GM12878 (cell line): ENCODE measurements at regions not wholly inside any gene's neighbourhood (a gene's known extent, or its start where the extent isn't known, plus 50 kb on each side); places are given as distances from the start of the nearest gene placed in this dataset.

Experiments
- ATAC-seq: fragments of 200-7000 bp; cut with Tn5 transposase; 3 replicates; pipeline ENCODE4 v1.9.1; 2020; ENCODE audit warnings: mild to moderate bottlenecking, moderate library complexity
- BruUV-seq: library from RNA; stranded (reverse); fragments of 400-500 nt; replicated peaks from 2 replicates; lab custom pipeline; 2021; lab: Mats Ljungman, UMichigan
- CTCF ChIA-PET: fragments of 300-600 bp; sonication (Branson Sonifier 250); formaldehyde crosslinking; extraction: SDS; loops from one replicate; lab custom pipeline; 2021; ENCODE audit warnings: inconsistent platforms; lab: Yijun Ruan, JAX
- POLR2A ChIA-PET: fragments of 350-600 bp; formaldehyde crosslinking; extraction: SDS; loops from one replicate; lab custom pipeline; 2021; ENCODE audit warnings: inconsistent platforms; lab: Charles Lee
- RAD21 ChIA-PET: fragments of 300-600 bp; sonication (Branson Sonifier 250); formaldehyde crosslinking; loops from one replicate; lab custom pipeline; 2023; ENCODE audit warnings: antibody characterized with exemption; ENCODE audit not compliant: unreplicated experiment; lab: Charles Lee
- SMC1A ChIA-PET: fragments of 300-600 bp; sonication (Branson Sonifier 250); formaldehyde crosslinking; loops from one replicate; lab custom pipeline; 2023; ENCODE audit not compliant: unreplicated experiment, uncharacterized antibody; lab: Charles Lee
- DNase-seq: peaks from one replicate; pipeline ENCODE4 v3.0.0-alpha.2; 2011; ENCODE audit warnings: low read depth, low spot score
- FAIRE-seq: peaks from 3 replicates; lab custom pipeline; 2011; peaks lifted over from hg19 to GRCh38; lab: Jason Lieb, UNC
- H2AFZ ChIP-seq: 2 replicates; pipeline ENCODE4 v1.6.0; 2011; ENCODE audit warnings: low read depth, low read length, control low read depth; ENCODE audit not compliant: control insufficient read depth
- H3K27ac ChIP-seq: 2 replicates; pipeline ENCODE4 v1.5.1; 2011; ENCODE audit warnings: control low read depth; ENCODE audit not compliant: control insufficient read depth, insufficient read depth
- H3K27me3 ChIP-seq, 2 experiments: replicated peaks in 1 of 2; 2 replicates each; pipeline versions ENCODE4 v1.6.0 to v1.6.1; 2011; ENCODE audit warnings: low read length in 1 of 2; ENCODE audit not compliant: control insufficient read depth in 2 of 2, insufficient read depth in 2 of 2
- H3K36me3 ChIP-seq, 2 experiments: 2 replicates each; pipeline ENCODE4 v1.5.1; 2011; ENCODE audit warnings: low read length in 1 of 2; ENCODE audit not compliant: control insufficient read depth in 2 of 2, insufficient read depth in 2 of 2
- H3K4me1 ChIP-seq: 2 replicates; pipeline ENCODE4 v1.6.1; 2011; ENCODE audit warnings: mild to moderate bottlenecking, low read length, moderate library complexity, mixed read lengths; ENCODE audit not compliant: control insufficient read depth, insufficient read depth
- H3K4me2 ChIP-seq: 2 replicates; pipeline ENCODE4 v1.6.0; 2011; ENCODE audit warnings: control low read depth; ENCODE audit not compliant: control insufficient read depth, insufficient read depth
- H3K4me3 ChIP-seq: fragments of 200-600 bp; sonication (generic); 2 replicates; pipeline ENCODE4 v1.5.1; 2016
- H3K79me2 ChIP-seq: 2 replicates; pipeline ENCODE4 v1.6.0; 2011; ENCODE audit warnings: low read length; ENCODE audit not compliant: control insufficient read depth, insufficient read depth
- H3K9ac ChIP-seq: 2 replicates; pipeline ENCODE4 v1.8.0; 2011; ENCODE audit warnings: low read length, control low read depth, mixed read lengths; ENCODE audit not compliant: control insufficient read depth, insufficient read depth
- H3K9me3 ChIP-seq: replicated peaks from 3 replicates; pipeline ENCODE4 v1.5.1; 2011; ENCODE audit warnings: mild to moderate bottlenecking, low read length; ENCODE audit not compliant: control insufficient read depth, insufficient read depth
- H4K20me1 ChIP-seq: 2 replicates; pipeline ENCODE4 v1.6.0; 2011; ENCODE audit not compliant: control insufficient read depth, insufficient read depth
- CREB1 ChIP-seq: IDR thresholded peaks from 2 replicates; pipeline ENCODE4 v1.6.1; 2012; ENCODE audit warnings: low read depth, mild to moderate bottlenecking, inconsistent platforms
- DPF2 ChIP-seq: fragments of 450-650 bp; IDR thresholded peaks from 2 replicates; pipeline ENCODE4 v1.6.1; 2017; ENCODE audit warnings: mild to moderate bottlenecking
- ESRRA ChIP-seq: IDR thresholded peaks from 2 replicates; pipeline ENCODE4 v1.6.1; 2012; ENCODE audit warnings: mild to moderate bottlenecking, low read length, improper control_type of control experiment
- FOXK2 ChIP-seq: fragments of 450-650 bp; IDR thresholded peaks from 2 replicates; pipeline ENCODE4 v1.6.1; 2017; ENCODE audit warnings: mild to moderate bottlenecking, moderate library complexity
- NFXL1 ChIP-seq: fragments of 450-650 bp; IDR thresholded peaks from 2 replicates; pipeline ENCODE4 v1.6.1; 2017; ENCODE audit warnings: antibody characterized with exemption, mild to moderate bottlenecking, borderline replicate concordance
- POU2F2 ChIP-seq: IDR thresholded peaks from 3 replicates; pipeline ENCODE4 v1.6.1; 2011; ENCODE audit warnings: low read depth, mild to moderate bottlenecking, low read length, borderline replicate concordance
- YBX1 ChIP-seq: fragments of 450-650 bp; IDR thresholded peaks from 2 replicates; pipeline ENCODE4 v1.6.1; 2016; ENCODE audit warnings: antibody characterized with exemption
- WGBS: methylation state at CpG from one replicate; pipeline ENCODE4 v1.1.6; 2016; ENCODE audit warnings: low lambda C conversion rate; ENCODE audit not compliant: insufficient replicate concordance, insufficient coverage; ENCODE audit errors: missing lambda C conversion rate; 5-methylcytosine and 5-hydroxymethylcytosine counted together
- in situ Hi-C: fragments of 300-500 bp; cut with MboI; formaldehyde crosslinking; loops from 9 replicates; pipeline ENCODE4 v1.14.3; 2018; ENCODE audit warnings: mixed read lengths
- intact Hi-C: fragments of 100-400 bp; cut with micrococcal nuclease; formaldehyde crosslinking; loops from one replicate; pipeline ENCODE4 v1.14.2; 2022; ENCODE audit not compliant: unreplicated experiment
- TF ChIP-seq, protein P1 (sequence below): IDR thresholded peaks from 2 replicates; pipeline ENCODE4 v1.6.1; 2012; ENCODE audit warnings: low read depth, low read length, improper control_type of control experiment

DNA sequence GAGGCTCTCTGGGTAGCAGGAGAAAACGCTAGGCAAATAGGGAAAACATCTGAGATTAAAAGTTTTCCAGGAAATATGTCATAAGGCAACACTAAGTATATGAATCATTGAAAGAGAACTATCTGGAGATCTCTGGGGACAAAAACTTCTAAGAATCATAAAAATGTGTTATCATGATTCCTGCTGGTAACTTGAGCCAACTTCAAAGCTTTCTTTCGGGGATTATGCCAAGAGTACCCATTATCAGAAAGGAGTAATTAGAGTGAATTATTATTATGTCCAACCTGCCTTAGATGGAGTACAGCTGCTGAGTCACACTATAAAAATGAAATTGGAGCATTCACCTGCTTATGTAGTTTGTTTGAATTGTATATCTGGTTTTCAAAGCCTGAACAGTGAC is 488.5 kb upstream of the SOX9 start (continued):
- TF ChIP-seq, protein P1, sequence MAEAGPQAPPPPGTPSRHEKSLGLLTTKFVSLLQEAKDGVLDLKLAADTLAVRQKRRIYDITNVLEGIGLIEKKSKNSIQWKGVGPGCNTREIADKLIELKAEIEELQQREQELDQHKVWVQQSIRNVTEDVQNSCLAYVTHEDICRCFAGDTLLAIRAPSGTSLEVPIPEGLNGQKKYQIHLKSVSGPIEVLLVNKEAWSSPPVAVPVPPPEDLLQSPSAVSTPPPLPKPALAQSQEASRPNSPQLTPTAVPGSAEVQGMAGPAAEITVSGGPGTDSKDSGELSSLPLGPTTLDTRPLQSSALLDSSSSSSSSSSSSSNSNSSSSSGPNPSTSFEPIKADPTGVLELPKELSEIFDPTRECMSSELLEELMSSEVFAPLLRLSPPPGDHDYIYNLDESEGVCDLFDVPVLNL, result no peak
- TF ChIP-seq NFXL1 (no peak), YBX1 (no peak)

DNA sequence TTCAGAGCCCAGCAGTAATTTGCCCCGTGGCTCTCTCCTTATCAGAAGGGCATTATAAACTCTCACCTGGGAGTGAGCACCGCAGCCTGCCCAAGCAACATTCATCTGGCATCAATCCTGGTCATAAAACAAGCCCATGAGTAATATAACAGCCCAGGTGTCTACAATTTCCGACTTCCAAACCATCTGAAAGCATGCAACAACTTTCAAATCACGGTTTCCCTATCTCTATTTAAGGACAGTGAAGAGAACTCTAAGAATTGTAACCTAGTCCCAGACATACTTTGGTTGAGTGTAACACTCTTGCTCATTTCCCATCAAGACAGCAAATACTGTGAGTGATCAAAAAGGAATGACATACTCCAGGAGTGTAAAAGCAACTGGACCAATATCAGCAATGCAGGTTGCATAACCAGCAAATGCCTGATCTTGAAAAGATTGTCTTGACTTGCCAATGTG is 487.4 kb upstream of the SOX9 start:
- WGBS, result 2% methylated on average over 4 of the region's 4 CpGs
- no peaks in the 10 kb centered on the region for H3K4me1 ChIP-seq
- DNase-seq, result no peak
- H3K9me3 ChIP-seq, result no peaks in the 10 kb centered on the region; the same call in 1 of the 3 replicates
- ChIA-PET RAD21 (no interaction called here), SMC1A (no interaction called here), POLR2A (no interaction called here), CTCF (no interaction called here)
- H3K4me2 ChIP-seq, result no peak overlapping the region
- BruUV-seq, result no TSS peak
- H3K27ac ChIP-seq, result no peak overlapping the region
- no peak for ATAC-seq
- no peaks in the 10 kb centered on the region for H3K27me3 ChIP-seq
- no peak overlapping the region for H2AFZ ChIP-seq
- no peaks in the 10 kb centered on the region for H3K36me3 ChIP-seq
- H3K9ac ChIP-seq, result no peak overlapping the region
- intact Hi-C loops, result no loop called here
- H3K4me3 ChIP-seq, result no peak overlapping the region
- no peak for FAIRE-seq
- TF ChIP-seq ESRRA (no peak), DPF2 (no peak), FOXK2 (no peak), POU2F2 (no peak), CREB1 (no peak)
- TF ChIP-seq, all 136 proteins: peak for 0
- in situ Hi-C loops, result no loop called here
- Histone ChIP-seq H4K20me1 (no peaks in the 10 kb centered on the region), H3K79me2 (no peaks in the 10 kb centered on the region)
